Stimulated activated CD4-positive, alpha-beta T cell treated with anti-CD3 and anti-CD28 coated beads, Interleukin-15, amount 100 ng/mL, for 1 hour (primary cell): ENCODE measurements at regions not wholly inside any gene's neighbourhood (a gene's known extent, or its start where the extent isn't known, plus 50 kb on each side); places are given as distances from the start of the nearest gene placed in this dataset.

Experiments used
- DNase-seq, 2 donors: peaks; one replicate each; pipeline ENCODE4 v3.0.0-alpha.2; 2020; ENCODE audit warnings: low read depth in 1 of 2, low spot score in 1 of 2

GRCh38 chr15:62532367-62532766 is 367.3 kb upstream of the C2CD4B start:
- no peak for DNase-seq

- no peak for DNase-seq
These were observed 368.6 kb upstream of the C2CD4B start for GRCh38 chr15:62533687-62534086.

GRCh38 chr15:62534996-62535395 is 369.9 kb upstream of the C2CD4B start:
- DNase-seq: no peak

GRCh38 chr15:62539236-62539635 is 374.2 kb upstream of the C2CD4B start:
- no peak for DNase-seq

GRCh38 chr15:62541250-62541649 is 376.2 kb upstream of the C2CD4B start:
- no peak for DNase-seq

- no peak for DNase-seq
These were observed 376.8 kb upstream of the C2CD4B start for GRCh38 chr15:62541846-62542245.

GRCh38 chr15:62544446-62544845 is 379.4 kb upstream of the C2CD4B start:
- DNase-seq: no peak

GRCh38 chr15:62545467-62546227 is 380.6 kb upstream of the C2CD4B start:
- no peak for DNase-seq

GRCh38 chr15:62546628-62547027 is 381.5 kb upstream of the C2CD4B start:
- DNase-seq: no peak

GRCh38 chr15:62547584-62547983 is 382.5 kb upstream of the C2CD4B start:
- no peak for DNase-seq

GRCh38 chr15:62549345-62549970 is 384.4 kb upstream of the C2CD4B start:
- no peak for DNase-seq

- no peak for DNase-seq
These were observed 385.0 kb upstream of the C2CD4B start for GRCh38 chr15:62550106-62550505.

GRCh38 chr15:62552444-62552843 is 387.4 kb upstream of the C2CD4B start:
- no peak for DNase-seq

- no peak for DNase-seq
These were observed 389.0 kb upstream of the C2CD4B start for GRCh38 chr15:62553911-62554563.

GRCh38 chr15:62558640-62559380 is 393.7 kb upstream of the C2CD4B start:
- DNase-seq: no peak

GRCh38 chr15:62559381-62559733 is 394.3 kb upstream of the C2CD4B start:
- no peak for DNase-seq

GRCh38 chr15:62561059-62561519 is 396.0 kb upstream of the C2CD4B start:
- no peak for DNase-seq

- DNase-seq: no peak
These were observed 396.5 kb upstream of the C2CD4B start for GRCh38 chr15:62561571-62561970.

GRCh38 chr15:62564886-62565633 is 400.0 kb upstream of the C2CD4B start:
- no peak for DNase-seq

- no peak for DNase-seq
These were observed 400.5 kb upstream of the C2CD4B start for GRCh38 chr15:62565634-62566026.

- no peak for DNase-seq
These were observed 401.2 kb upstream of the C2CD4B start for GRCh38 chr15:62566248-62566647.
